ENCODE measurements at regions not wholly inside any gene's neighbourhood (a gene's known extent, or its start where the extent isn't known, plus 50 kb on each side); places are given as distances from the start of the nearest gene placed in this dataset.

DNA sequence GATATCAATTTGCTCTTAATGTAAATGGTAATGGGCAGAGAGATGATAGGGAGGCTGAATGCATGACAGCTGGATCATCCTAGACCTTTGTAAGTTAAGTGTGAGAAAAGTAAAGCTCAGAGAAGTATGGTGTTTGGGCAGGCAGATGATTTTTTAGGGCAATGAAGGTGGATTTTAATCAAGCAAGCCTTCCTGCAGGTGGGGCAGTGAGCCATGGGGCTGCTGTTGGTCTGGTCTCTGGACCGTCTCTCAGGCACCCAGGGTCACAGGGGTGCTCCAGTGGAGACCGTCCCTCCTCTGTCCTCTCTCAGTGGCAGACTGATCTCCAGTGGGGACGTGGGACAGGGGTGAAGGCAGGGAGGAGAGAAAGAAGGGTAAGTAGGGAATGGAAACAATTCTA, 69.8 kb upstream of the STK17B start:
- POLR2A ChIA-PET: no interaction called here
- TF ChIP-seq, protein P1, sequence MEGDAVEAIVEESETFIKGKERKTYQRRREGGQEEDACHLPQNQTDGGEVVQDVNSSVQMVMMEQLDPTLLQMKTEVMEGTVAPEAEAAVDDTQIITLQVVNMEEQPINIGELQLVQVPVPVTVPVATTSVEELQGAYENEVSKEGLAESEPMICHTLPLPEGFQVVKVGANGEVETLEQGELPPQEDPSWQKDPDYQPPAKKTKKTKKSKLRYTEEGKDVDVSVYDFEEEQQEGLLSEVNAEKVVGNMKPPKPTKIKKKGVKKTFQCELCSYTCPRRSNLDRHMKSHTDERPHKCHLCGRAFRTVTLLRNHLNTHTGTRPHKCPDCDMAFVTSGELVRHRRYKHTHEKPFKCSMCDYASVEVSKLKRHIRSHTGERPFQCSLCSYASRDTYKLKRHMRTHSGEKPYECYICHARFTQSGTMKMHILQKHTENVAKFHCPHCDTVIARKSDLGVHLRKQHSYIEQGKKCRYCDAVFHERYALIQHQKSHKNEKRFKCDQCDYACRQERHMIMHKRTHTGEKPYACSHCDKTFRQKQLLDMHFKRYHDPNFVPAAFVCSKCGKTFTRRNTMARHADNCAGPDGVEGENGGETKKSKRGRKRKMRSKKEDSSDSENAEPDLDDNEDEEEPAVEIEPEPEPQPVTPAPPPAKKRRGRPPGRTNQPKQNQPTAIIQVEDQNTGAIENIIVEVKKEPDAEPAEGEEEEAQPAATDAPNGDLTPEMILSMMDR (IDR thresholded peaks at IDR 0.05; ENCODE audit: control extremely low read depth, extremely low read depth, low read depth, missing control alignments): peak; percentile 23
- no peak for DNase-seq (ENCODE audit: extremely low spot score)
- CTCF ChIA-PET: interaction anchor here (0.8 to 2.4 kb wide), 6 partner anchors 9 to 173 kb away, joined by 3 to 10 read pairs (median 4); partner anchors contain the start of gene DNAH7

DNA sequence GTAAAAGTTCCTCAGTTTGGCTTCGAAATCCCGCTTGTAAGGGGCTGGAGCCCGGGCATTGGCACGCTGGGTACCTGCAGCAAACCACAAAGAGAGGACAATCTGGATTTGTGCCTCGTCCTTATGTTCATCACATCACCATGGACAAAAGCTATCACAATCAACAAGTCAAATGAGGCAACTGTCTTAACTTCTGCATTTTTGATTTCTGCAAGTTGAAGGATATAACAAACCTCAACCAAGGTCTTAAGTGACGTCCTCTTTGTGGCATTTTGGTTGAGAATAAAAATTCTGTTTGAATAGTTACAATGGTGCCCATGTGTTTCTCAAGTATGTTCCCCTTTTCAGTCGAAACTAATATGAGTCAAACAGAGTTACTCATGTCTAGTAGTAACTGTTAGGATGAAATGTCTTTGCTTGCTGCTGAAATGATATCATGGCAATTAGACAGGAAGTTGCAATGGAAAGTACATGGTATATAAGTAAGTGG, 70.8 kb upstream of the STK17B start:
- TF ChIP-seq, protein P1 (IDR thresholded peaks at IDR 0.05; ENCODE audit: control extremely low read depth, extremely low read depth, low read depth, missing control alignments): no peak
- ChIA-PET POLR2A (no interaction called here), CTCF (interaction anchor here (0.8 to 2.4 kb wide), 5 partner anchors 13 to 163 kb away, joined by 3 to 10 read pairs (median 4); no protein-coding TSS in a partner anchor)
- DNase-seq (ENCODE audit: extremely low spot score): peak; percentile 56

DNA sequence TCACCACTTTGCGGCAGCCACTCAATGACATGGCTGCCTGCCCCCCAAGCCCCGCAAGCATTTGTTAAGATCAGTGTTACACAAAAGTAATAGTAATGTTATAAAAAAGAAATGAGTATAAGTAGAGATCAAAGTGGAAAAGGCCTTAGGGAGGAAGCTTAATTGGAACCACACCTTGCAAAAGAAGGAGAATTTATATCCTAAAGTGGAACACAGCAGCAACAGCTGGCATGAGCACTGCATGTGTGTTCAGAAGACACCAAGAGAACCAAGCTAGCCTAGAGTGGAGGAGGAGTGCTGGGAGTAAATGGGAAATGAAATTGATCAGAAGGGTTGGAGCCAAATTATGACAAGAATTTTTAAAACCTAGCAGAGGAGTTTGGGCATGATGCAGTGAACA, 73.1 kb upstream of the STK17B start:
- CTCF ChIA-PET: interaction anchor here (0.7 to 1.4 kb wide), 6 partner anchors 9 to 32 kb away, joined by 3 to 5 read pairs (median 3); no protein-coding TSS in a partner anchor
- TF ChIP-seq, protein P1 (IDR thresholded peaks at IDR 0.05; ENCODE audit: control extremely low read depth, extremely low read depth, low read depth, missing control alignments): no peak
- no peak for DNase-seq (ENCODE audit: extremely low spot score)
- POLR2A ChIA-PET: interaction anchor here (0.5 kb wide), 1 partner anchor 555 kb away, joined by 4 read pairs; the partner anchor contains the start of gene GTF3C3

DNA sequence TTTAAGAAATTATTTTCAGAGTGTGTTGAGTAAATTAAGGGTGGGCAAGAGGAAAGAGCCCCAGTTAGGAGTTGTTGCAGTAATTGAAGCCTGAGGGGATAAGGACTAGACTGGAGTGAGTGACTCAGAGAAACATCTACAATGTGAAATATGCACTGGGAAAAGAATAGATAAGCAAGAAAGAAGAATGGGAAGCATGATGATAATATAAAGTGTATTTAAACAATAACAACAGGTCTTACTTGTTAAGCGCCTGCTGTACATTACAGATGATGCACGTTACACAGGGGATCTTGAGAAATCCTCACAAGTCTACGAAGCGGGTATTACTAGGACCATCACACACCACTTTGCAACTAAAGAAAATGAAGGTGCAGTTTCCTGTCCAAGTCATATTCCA, 73.6 kb upstream of the STK17B start:
- TF ChIP-seq, protein P1 (IDR thresholded peaks at IDR 0.05; ENCODE audit: control extremely low read depth, extremely low read depth, low read depth, missing control alignments): no peak
- no peak for DNase-seq (ENCODE audit: extremely low spot score)
- CTCF ChIA-PET: interaction anchor here (0.7 to 1.4 kb wide), 7 partner anchors 9 to 209 kb away, joined by 3 to 5 read pairs (median 3); no protein-coding TSS in a partner anchor
- POLR2A ChIA-PET: interaction anchor here (0.5 kb wide), 1 partner anchor 555 kb away, joined by 4 read pairs; the partner anchor contains the start of gene GTF3C3

DNA sequence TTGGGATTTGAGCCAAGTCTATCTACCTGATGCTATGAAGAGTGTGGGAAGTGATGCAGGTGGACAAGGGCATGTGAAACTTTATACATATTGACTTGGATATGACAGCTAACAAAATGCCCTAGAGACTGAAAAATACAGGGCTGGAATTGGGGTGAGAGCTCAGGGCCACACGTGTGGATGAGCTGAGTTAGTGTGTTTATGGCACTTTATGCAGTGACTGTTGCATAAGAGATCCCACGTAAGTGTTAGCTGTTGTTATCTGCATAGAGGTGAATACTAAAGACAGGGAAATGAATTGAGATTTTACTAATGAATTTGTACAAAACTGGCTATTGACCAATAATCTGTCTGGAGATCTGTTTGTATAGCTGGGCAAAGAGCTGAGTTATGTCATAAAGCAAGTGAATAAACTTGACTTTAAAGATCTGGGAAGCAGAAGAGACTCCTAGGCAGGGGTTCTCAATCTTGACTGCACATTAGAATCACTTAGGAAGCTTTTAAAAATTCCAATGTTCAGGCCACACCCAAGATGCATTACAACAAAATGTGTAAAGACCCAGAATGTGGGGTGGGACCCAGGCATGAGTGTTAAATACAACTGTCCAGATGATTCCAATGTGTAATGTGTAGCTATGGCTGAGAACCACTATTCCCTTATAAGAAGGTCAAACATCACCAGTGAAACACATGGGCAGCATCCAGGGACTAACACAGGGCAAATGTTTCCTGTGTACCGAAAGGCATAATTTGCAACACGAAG, 74.2 kb upstream of the STK17B start:
- DNase-seq (ENCODE audit: extremely low spot score): no peak
- TF ChIP-seq, protein P1 (IDR thresholded peaks at IDR 0.05; ENCODE audit: control extremely low read depth, extremely low read depth, low read depth, missing control alignments): no peak
- POLR2A ChIA-PET: no interaction called here

GRCh38 chr2:196247114-196247975, 76.0 kb upstream of the STK17B start:
- POLR2A ChIA-PET: no interaction called here
- TF ChIP-seq, protein P1 (IDR thresholded peaks at IDR 0.05; ENCODE audit: control extremely low read depth, extremely low read depth, low read depth, missing control alignments): no peak
- CTCF ChIA-PET: interaction anchor here (0.8 to 3.0 kb wide), 8 partner anchors 9 to 126 kb away, joined by 3 to 13 read pairs (median 5); no protein-coding TSS in a partner anchor
- DNase-seq (ENCODE audit: extremely low spot score): no peak

More for the DNA sequence above, 74.2 kb upstream of the STK17B start:
- CTCF ChIA-PET: interaction anchor here (0.8 to 1.4 kb wide), 7 partner anchors 10 to 208 kb away, joined by 3 to 5 read pairs (median 3); no protein-coding TSS in a partner anchor

Measured in GM10248 (cell line).